ENCODE measurements at regions not wholly inside any gene's neighbourhood (a gene's known extent, or its start where the extent isn't known, plus 50 kb on each side); places are given as distances from the start of the nearest gene placed in this dataset.
"Not testable (repeated sequence)": the region's sequence is repeated elsewhere in the genome, so short reads cannot be mapped to it uniquely, and the experiment has no call there.

DNA sequence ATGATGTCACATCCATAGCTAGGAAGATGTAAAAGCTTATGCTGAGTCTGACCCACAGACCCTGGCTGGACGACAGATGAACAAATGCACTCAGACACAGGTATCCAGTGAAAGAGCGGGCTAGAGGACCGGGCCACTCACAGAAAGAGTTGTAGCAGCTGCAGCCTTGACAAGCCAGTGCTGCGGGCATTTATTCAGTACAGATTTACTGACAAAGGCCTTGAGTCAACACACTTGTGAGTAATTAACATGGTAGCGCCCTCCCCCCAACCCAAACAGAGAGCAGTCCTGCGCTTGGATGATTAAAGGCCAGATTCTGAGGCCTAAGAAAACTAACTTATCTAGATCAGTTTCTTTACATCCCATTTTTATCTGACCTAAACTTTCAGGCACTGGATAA, 244.6 kb downstream of the SPANXN4 start:
- no peak for TF ChIP-seq CTCF (conservative IDR thresholded peaks at IDR 0.05)
- Mint-ChIP-seq H3K27me3 (ENCODE audit: insufficient read depth) (no peaks in the 10 kb centered on the region), H3K36me3 (ENCODE audit: low read depth) (no peaks in the 10 kb centered on the region), H3K4me3 (no peak overlapping the region), H3K9me3 (peaks cover 51% of the 10 kb centered on the region), H3K4me1 (no peaks in the 10 kb centered on the region), H3K27ac (no peak overlapping the region)
- Histone ChIP-seq H3K9me3 (ENCODE audit: control insufficient read depth, low read length) (peaks cover 10% of the 10 kb centered on the region), H3K27me3 (ENCODE audit: control insufficient read depth, insufficient read depth, low read length, poor library complexity, severe bottlenecking) (no peaks in the 10 kb centered on the region), H3K36me3 (ENCODE audit: control insufficient read depth, insufficient read depth, low read length) (no peaks in the 10 kb centered on the region), H3K27ac (ENCODE audit: low read depth, low read length) (no peak overlapping the region), H3K9ac (ENCODE audit: extremely low read depth, low read length, poor library complexity, severe bottlenecking) (no peak overlapping the region), H3K4me1 (ENCODE audit: control insufficient read depth, insufficient read depth, low read length) (no peaks in the 10 kb centered on the region), H3K4me3 (ENCODE audit: low read length) (no peak overlapping the region)
- no peak for DNase-seq
- WGBS, 2 experiments (ENCODE audit: insufficient coverage in 1 of 2, insufficient read length in 1 of 2) = 63 to 70% methylated on average over 3 to 6 of the region's 6 CpGs

DNA sequence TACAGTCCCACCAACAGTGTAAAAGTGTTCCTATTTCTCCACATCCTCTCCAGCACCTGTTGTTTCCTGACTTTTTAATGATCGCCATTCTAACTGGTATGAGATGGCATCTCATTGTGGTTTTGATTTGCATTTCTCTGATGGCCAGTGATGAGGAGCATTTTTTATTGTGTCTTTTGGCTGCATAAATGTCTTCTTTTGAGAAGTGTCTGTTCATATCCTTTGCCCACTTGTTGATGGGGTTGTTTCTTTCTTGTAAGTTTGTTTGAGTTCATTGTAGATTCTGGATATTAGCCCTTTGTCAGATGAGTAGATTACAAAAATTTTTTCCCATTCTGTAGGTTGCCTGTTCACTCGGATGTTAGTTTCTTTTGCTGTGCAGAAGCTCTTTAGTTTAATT, 218.9 kb downstream of the SPANXN4 start:
- peaks cover 52% of the 10 kb centered on the region for H3K9me3 Mint-ChIP-seq
- H3K9ac ChIP-seq (ENCODE audit: extremely low read depth, low read length, poor library complexity, severe bottlenecking); H3K27ac Mint-ChIP-seq; H3K36me3 Mint-ChIP-seq (ENCODE audit: low read depth); H3K36me3 ChIP-seq (ENCODE audit: control insufficient read depth, insufficient read depth, low read length); H3K4me1 Mint-ChIP-seq; DNase-seq; H3K27me3 ChIP-seq (ENCODE audit: control insufficient read depth, insufficient read depth, low read length, poor library complexity, severe bottlenecking); H3K9me3 ChIP-seq (ENCODE audit: control insufficient read depth, low read length); H3K4me1 ChIP-seq (ENCODE audit: control insufficient read depth, insufficient read depth, low read length); H3K27me3 Mint-ChIP-seq (ENCODE audit: insufficient read depth); H3K27ac ChIP-seq (ENCODE audit: low read depth, low read length); H3K4me3 Mint-ChIP-seq; H3K4me3 ChIP-seq (ENCODE audit: low read length): not testable (repeated sequence)
- WGBS, 2 experiments (ENCODE audit: insufficient coverage in 1 of 2, insufficient read length in 1 of 2) = 80% methylated on average over 1 of the region's 2 CpGs; no CpG with 5 or more reads in 1 of the 2 experiments

DNA sequence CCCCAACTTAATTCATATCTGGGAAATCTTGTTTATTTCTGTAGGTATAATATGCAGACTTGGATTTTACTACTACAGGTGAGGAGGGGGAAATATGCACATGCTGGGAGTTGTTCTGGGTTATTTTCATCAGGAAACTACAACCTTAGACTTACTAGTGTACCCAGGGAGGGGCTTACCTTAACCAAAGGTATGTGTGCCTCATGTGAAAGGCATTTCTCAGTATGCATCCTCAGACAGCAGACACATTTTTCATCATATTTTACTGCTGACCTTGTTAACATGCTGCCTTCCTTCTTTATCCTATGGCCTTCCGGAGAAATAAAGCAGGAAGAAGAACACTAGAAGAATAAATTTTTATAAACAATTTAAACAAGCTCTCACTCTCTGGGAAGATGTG, 214.9 kb downstream of the SPANXN4 start:
- no peak overlapping the region for H3K27ac Mint-ChIP-seq
- WGBS, 2 experiments (ENCODE audit: insufficient coverage in 1 of 2, insufficient read length in 1 of 2) = no CpG with 5 or more reads among the region's 1 CpG
- H3K27ac ChIP-seq (ENCODE audit: low read depth, low read length) = no peak overlapping the region
- H3K27me3 Mint-ChIP-seq (ENCODE audit: insufficient read depth) = no peaks in the 10 kb centered on the region
- no peak overlapping the region for H3K9ac ChIP-seq (ENCODE audit: extremely low read depth, low read length, poor library complexity, severe bottlenecking)
- H3K4me3 Mint-ChIP-seq = no peak overlapping the region
- no peaks in the 10 kb centered on the region for H3K9me3 ChIP-seq (ENCODE audit: control insufficient read depth, low read length)
- H3K36me3 Mint-ChIP-seq (ENCODE audit: low read depth) = no peaks in the 10 kb centered on the region
- no peak for DNase-seq
- H3K27me3 ChIP-seq (ENCODE audit: control insufficient read depth, insufficient read depth, low read length, poor library complexity, severe bottlenecking) = no peaks in the 10 kb centered on the region
- H3K4me3 ChIP-seq (ENCODE audit: low read length) = no peak overlapping the region
- no peaks in the 10 kb centered on the region for H3K36me3 ChIP-seq (ENCODE audit: control insufficient read depth, insufficient read depth, low read length)
- H3K4me1 ChIP-seq (ENCODE audit: control insufficient read depth, insufficient read depth, low read length) = no peaks in the 10 kb centered on the region
- TF ChIP-seq CTCF (conservative IDR thresholded peaks at IDR 0.05) = no peak
- no peaks in the 10 kb centered on the region for H3K4me1 Mint-ChIP-seq
- peaks cover 54% of the 10 kb centered on the region for H3K9me3 Mint-ChIP-seq

DNA sequence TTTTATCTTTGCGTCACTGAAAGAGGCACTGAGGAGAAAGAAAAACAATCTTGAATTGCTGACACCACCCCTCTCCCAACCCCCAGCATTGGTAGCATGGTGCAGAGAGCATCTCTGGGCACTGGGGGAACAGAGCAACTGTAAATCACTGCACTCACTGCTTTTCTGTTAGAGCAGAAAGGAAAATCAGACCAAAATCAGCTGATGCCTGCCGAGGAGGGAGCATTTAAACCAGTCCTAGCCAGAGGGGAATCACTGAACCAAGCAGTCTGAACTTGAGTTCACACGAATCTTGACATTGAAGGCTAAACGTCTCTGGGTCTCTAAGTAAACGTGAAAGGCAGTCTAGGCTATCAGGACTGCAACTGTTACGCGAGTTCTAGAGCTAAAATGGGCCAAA, 205.8 kb downstream of the SPANXN4 start:
- no peaks in the 10 kb centered on the region for H3K4me1 ChIP-seq (ENCODE audit: control insufficient read depth, insufficient read depth, low read length)
- no peak for TF ChIP-seq CTCF (conservative IDR thresholded peaks at IDR 0.05)
- no peaks in the 10 kb centered on the region for H3K27me3 ChIP-seq (ENCODE audit: control insufficient read depth, insufficient read depth, low read length, poor library complexity, severe bottlenecking)
- no peaks in the 10 kb centered on the region for H3K36me3 ChIP-seq (ENCODE audit: control insufficient read depth, insufficient read depth, low read length)
- Mint-ChIP-seq H3K36me3 (ENCODE audit: low read depth) (no peaks in the 10 kb centered on the region), H3K4me3 (no peak overlapping the region), H3K27me3 (ENCODE audit: insufficient read depth) (no peaks in the 10 kb centered on the region), H3K27ac (no peak overlapping the region), H3K4me1 (no peaks in the 10 kb centered on the region), H3K9me3 (peaks cover 63% of the 10 kb centered on the region)
- DNase-seq = no peak
- no peak overlapping the region for H3K9ac ChIP-seq (ENCODE audit: extremely low read depth, low read length, poor library complexity, severe bottlenecking)
- WGBS, 2 experiments (ENCODE audit: insufficient coverage in 1 of 2, insufficient read length in 1 of 2) = 89 to 100% methylated on average over 3 to 7 of the region's 7 CpGs
- no peak overlapping the region for H3K27ac ChIP-seq (ENCODE audit: low read depth, low read length)
- H3K4me3 ChIP-seq (ENCODE audit: low read length) = no peak overlapping the region
- H3K9me3 ChIP-seq (ENCODE audit: control insufficient read depth, low read length) = no peaks in the 10 kb centered on the region

- DNase-seq; H3K27ac ChIP-seq (ENCODE audit: low read depth, low read length); H3K36me3 Mint-ChIP-seq (ENCODE audit: low read depth); H3K4me1 Mint-ChIP-seq; H3K27me3 ChIP-seq (ENCODE audit: control insufficient read depth, insufficient read depth, low read length, poor library complexity, severe bottlenecking); H3K27me3 Mint-ChIP-seq (ENCODE audit: insufficient read depth); H3K27ac Mint-ChIP-seq; H3K36me3 ChIP-seq (ENCODE audit: control insufficient read depth, insufficient read depth, low read length); H3K4me3 ChIP-seq (ENCODE audit: low read length); H3K4me3 Mint-ChIP-seq; H3K9ac ChIP-seq (ENCODE audit: extremely low read depth, low read length, poor library complexity, severe bottlenecking); H3K4me1 ChIP-seq (ENCODE audit: control insufficient read depth, insufficient read depth, low read length); H3K9me3 ChIP-seq (ENCODE audit: control insufficient read depth, low read length): not testable (repeated sequence)
- 89% methylated on average over 27 of the region's 27 CpGs; no CpG with 5 or more reads in 1 of the 2 experiments for WGBS, 2 experiments (ENCODE audit: insufficient coverage in 1 of 2, insufficient read length in 1 of 2)
- peaks cover 57% of the 10 kb centered on the region for H3K9me3 Mint-ChIP-seq
These were observed 202.9 kb downstream of the SPANXN4 start for GRCh38 chrX:143228600-143228999.

Measured in endodermal cell (in vitro differentiated cells).